IMR-90 (cell line): ENCODE measurements at regions not wholly inside any gene's neighbourhood (a gene's known extent, or its start where the extent isn't known, plus 50 kb on each side); places are given as distances from the start of the nearest gene placed in this dataset.

Source experiments
- ATAC-seq: fragments of 200-7000 bp; cut with Tn5 transposase; 2 replicates; pipeline ENCODE4 v1.9.1; 2020; ENCODE audit warnings: low read depth, mild to moderate bottlenecking, moderate library complexity
- BruUV-seq: library from RNA; stranded (reverse); fragments of 400-500 nt; replicated peaks from 2 replicates; lab custom pipeline; 2021; lab: Mats Ljungman, UMichigan
- CTCF ChIA-PET: fragments of 300-600 bp; formaldehyde crosslinking; extraction: SDS; loops from one replicate; lab custom pipeline; 2021; ENCODE audit warnings: antibody characterized with exemption; lab: Yijun Ruan, JAX
- POLR2A ChIA-PET: fragments of 300-600 bp; sonication (Branson Sonifier 250); formaldehyde crosslinking; loops from one replicate; lab custom pipeline; 2022; ENCODE audit warnings: antibody characterized with exemption; ENCODE audit not compliant: unreplicated experiment; lab: Charles Lee
- DNase-seq: peaks from one replicate; pipeline ENCODE4 v3.0.0; 2013
- H2AFZ ChIP-seq: replicated peaks from 2 replicates; pipeline ENCODE3; 2013; ENCODE audit warnings: low read length, mild to moderate bottlenecking; ENCODE audit not compliant: poor library complexity
- H2AK5ac ChIP-seq: 2 replicates; pipeline ENCODE4 v1.6.1; 2013; ENCODE audit warnings: low read depth, low read length, inconsistent platforms
- H2AK9ac ChIP-seq: replicated peaks from 2 replicates; pipeline ENCODE3; 2013; ENCODE audit warnings: mild to moderate bottlenecking, low read depth, low read length, moderate library complexity; ENCODE audit not compliant: poor library complexity
- H2BK120ac ChIP-seq: 2 replicates; pipeline ENCODE4 v1.6.1; 2013; ENCODE audit warnings: low read depth, low read length, inconsistent platforms
- H2BK15ac ChIP-seq: 3 replicates; pipeline ENCODE4 v1.6.1; 2013; ENCODE audit warnings: low read depth, low read length, inconsistent platforms
- H2BK20ac ChIP-seq: 2 replicates; pipeline ENCODE4 v1.6.1; 2013; ENCODE audit warnings: low read depth, mild to moderate bottlenecking, inconsistent platforms, low read length, moderate library complexity
- H2BK5ac ChIP-seq: 2 replicates; pipeline ENCODE4 v1.6.1; 2013; ENCODE audit warnings: mild to moderate bottlenecking, low read depth, low read length, inconsistent platforms; ENCODE audit not compliant: poor library complexity, severe bottlenecking
- H3K14ac ChIP-seq: replicated peaks from 2 replicates; pipeline ENCODE4 v1.6.1; 2013; ENCODE audit warnings: low read depth, low read length, inconsistent platforms
- H3K18ac ChIP-seq: 2 replicates; pipeline ENCODE4 v1.6.1; 2013; ENCODE audit warnings: low read depth, low read length, control low read depth
- H3K23ac ChIP-seq: 2 replicates; pipeline ENCODE4 v1.6.1; 2013; ENCODE audit warnings: low read depth, low read length, inconsistent platforms
- H3K27ac ChIP-seq: 2 replicates; pipeline ENCODE4 v1.5.1; 2013; ENCODE audit warnings: mild to moderate bottlenecking, control low read depth, low read length; ENCODE audit not compliant: insufficient read depth
- H3K27me3 ChIP-seq: 2 replicates; pipeline ENCODE4 v1.6.1; 2013; ENCODE audit warnings: low read length; ENCODE audit not compliant: control insufficient read depth, insufficient read depth
- H3K36me3 ChIP-seq: 2 replicates; pipeline ENCODE4 v1.6.1; 2013; ENCODE audit warnings: low read length, mixed read lengths; ENCODE audit not compliant: control insufficient read depth, insufficient read depth
- H3K4ac ChIP-seq: 2 replicates; pipeline ENCODE4 v1.6.1; 2013; ENCODE audit warnings: low read depth, low read length, inconsistent platforms
- H3K4me1 ChIP-seq: 2 replicates; pipeline ENCODE4 v1.6.1; 2013; ENCODE audit warnings: low read length, mixed read lengths; ENCODE audit not compliant: control insufficient read depth, insufficient read depth
- H3K4me2 ChIP-seq: 2 replicates; pipeline ENCODE4 v1.6.1; 2013; ENCODE audit warnings: low read depth, mild to moderate bottlenecking, control low read depth, low read length, moderate library complexity
- H3K4me3 ChIP-seq: 2 replicates; pipeline ENCODE4 v1.5.1; 2013; ENCODE audit warnings: low read depth, mild to moderate bottlenecking, control low read depth, low read length, moderate library complexity; ENCODE audit not compliant: insufficient read depth
- H3K56ac ChIP-seq: 2 replicates; pipeline ENCODE4 v1.6.1; 2013; ENCODE audit warnings: low read length, inconsistent platforms; ENCODE audit not compliant: insufficient read depth; ENCODE audit errors: extremely low read depth
- H3K79me1 ChIP-seq, 2 experiments: 2 replicates each; pipeline ENCODE4 v1.6.1; 2013; ENCODE audit warnings: low read length in 2 of 2, inconsistent platforms in 1 of 2, low read depth in 1 of 2
- H3K9ac ChIP-seq: 2 replicates; pipeline ENCODE4 v1.6.1; 2013; ENCODE audit warnings: low read depth, low read length, control low read depth
- H3K9me1 ChIP-seq: 2 replicates; pipeline ENCODE4 v1.6.1; 2013; ENCODE audit warnings: low read length, inconsistent platforms; ENCODE audit not compliant: insufficient read depth
- H3K9me3 ChIP-seq: 2 replicates; pipeline ENCODE4 v1.6.1; 2013; ENCODE audit warnings: low read length; ENCODE audit not compliant: control insufficient read depth, insufficient read depth
- H4K20me1 ChIP-seq: 2 replicates; pipeline ENCODE4 v1.6.1; 2013; ENCODE audit warnings: low read length, inconsistent platforms; ENCODE audit not compliant: insufficient read depth
- H4K5ac ChIP-seq: 2 replicates; pipeline ENCODE4 v1.6.1; 2013; ENCODE audit warnings: mild to moderate bottlenecking, low read depth, low read length, control low read depth
- H4K8ac ChIP-seq, 2 experiments: 2 replicates each; pipeline ENCODE4 v1.6.1; 2013; ENCODE audit warnings: low read depth in 2 of 2, low read length in 2 of 2, control low read depth in 1 of 2, inconsistent platforms in 1 of 2
- H4K91ac ChIP-seq: 2 replicates; pipeline ENCODE4 v1.6.1; 2013; ENCODE audit warnings: low read depth, low read length, inconsistent platforms; ENCODE audit not compliant: insufficient read depth
- CEBPB ChIP-seq: IDR thresholded peaks from 2 replicates; pipeline ENCODE4 v1.6.1; 2012; ENCODE audit warnings: low read depth, low read length, improper control_type of control experiment
- MAFK ChIP-seq: IDR thresholded peaks from 2 replicates; pipeline ENCODE4 v1.6.1; 2012; ENCODE audit warnings: low read depth, low read length, improper control_type of control experiment
- MXI1 ChIP-seq: IDR thresholded peaks from 2 replicates; pipeline ENCODE4 v1.6.1; 2012; ENCODE audit warnings: low read depth, mild to moderate bottlenecking, low read length, moderate library complexity, borderline replicate concordance
- NFE2L2 ChIP-seq: fragments of 150-350 bp; IDR thresholded peaks from 2 replicates; pipeline ENCODE4 v1.6.1; 2016; ENCODE audit warnings: low read depth, mild to moderate bottlenecking, low read length
- RFX5 ChIP-seq: IDR thresholded peaks from 2 replicates; pipeline ENCODE4 v1.8.0; 2012; ENCODE audit warnings: low read depth, mild to moderate bottlenecking, low read length, moderate library complexity
- USF2 ChIP-seq: fragments of 150-350 bp; IDR thresholded peaks from 2 replicates; pipeline ENCODE4 v1.6.1; 2017; ENCODE audit warnings: mild to moderate bottlenecking, antibody characterized with exemption, low read length, low read depth
- WGBS, 2 experiments: methylation state at CpG; one replicate each; pipeline versions ENCODE4 v1.1.5 to v1.1.7; 2013; ENCODE audit warnings: missing lambda C conversion rate in 2 of 2; ENCODE audit not compliant: insufficient read length in 1 of 2; ENCODE audit errors: extremely low coverage in 2 of 2; 5-methylcytosine and 5-hydroxymethylcytosine counted together
- dilution Hi-C: fragments of 300-500 bp; cut with HindIII; formaldehyde crosslinking; loops from one replicate; pipeline ENCODE4 v1.14.3; 2018; ENCODE audit warnings: low sequenced_read_pairs; ENCODE audit not compliant: unreplicated experiment
- in situ Hi-C: fragments of 300-500 bp; cut with MboI; formaldehyde crosslinking; loops from 3 replicates; pipeline ENCODE4 v1.14.3; 2019; ENCODE audit warnings: low sequenced_read_pairs, inconsistent platforms, mixed read lengths
- intact Hi-C: fragments of 100-400 bp; cut with micrococcal nuclease; formaldehyde crosslinking; loops from 2 replicates; pipeline ENCODE4 v1.10.0; 2022
- TF ChIP-seq, protein P1 (sequence below): conservative IDR thresholded peaks from 2 replicates; pipeline ENCODE4 v1.5.1; 2012; ENCODE audit warnings: mild to moderate bottlenecking, low read depth, low read length, improper control_type of control experiment

- BruUV-seq = no TSS peak
- intact Hi-C loops (no loop called here), dilution Hi-C loops (no loop called here), in situ Hi-C loops (no loop called here)
- Histone ChIP-seq H3K9me3 (no peaks in the 10 kb centered on the region), H3K23ac (peak overlapping the region; percentile 66; the same call in 1 of the 2 replicates), H3K4me3 (no peak overlapping the region), H2AK9ac (no peak overlapping the region), H4K91ac (peak overlapping the region; percentile 49), H2BK15ac (0 out of 3 replicates have a peak overlapping the region, but pooled peaks have one; percentile 6), H2AFZ (no peak overlapping the region), H2AK5ac (no peak overlapping the region; the same call in 1 of the 2 replicates), H2BK5ac (peak overlapping the region; percentile 70), H2BK120ac (peak overlapping the region; percentile 75), H3K56ac (no peak overlapping the region), H3K4ac (peak overlapping the region; percentile 77), H3K4me2 (no peak overlapping the region), H3K79me1 (no peaks in the 10 kb centered on the region), H3K9me1 (peaks cover 6% of the 10 kb centered on the region; the same call in 1 of the 2 replicates), H3K14ac (peak overlapping the region; percentile 56), H3K36me3 (no peaks in the 10 kb centered on the region), H4K5ac (peak overlapping the region; percentile 27), H2BK20ac (peak overlapping the region; percentile 98; the same call in 1 of the 2 replicates), H4K20me1 (no peaks in the 10 kb centered on the region), H3K18ac (peak overlapping the region; percentile 77), H3K9ac (no peak overlapping the region), H3K4me1 (peaks cover 8% of the 10 kb centered on the region), H4K8ac (peak overlapping the region; percentile 43 to 55; a peak in 3 of 4 replicates), H3K27me3 (no peaks in the 10 kb centered on the region), H3K27ac (no peak overlapping the region; the same call in 1 of the 2 replicates)
- WGBS, 2 experiments = no CpG with 5 or more reads among the region's 1 CpG
- DNase-seq = peak; percentile 50
- TF ChIP-seq MXI1 = no peak
- no peak for TF ChIP-seq USF2
- TF ChIP-seq RFX5 = no peak
- TF ChIP-seq, protein P1, sequence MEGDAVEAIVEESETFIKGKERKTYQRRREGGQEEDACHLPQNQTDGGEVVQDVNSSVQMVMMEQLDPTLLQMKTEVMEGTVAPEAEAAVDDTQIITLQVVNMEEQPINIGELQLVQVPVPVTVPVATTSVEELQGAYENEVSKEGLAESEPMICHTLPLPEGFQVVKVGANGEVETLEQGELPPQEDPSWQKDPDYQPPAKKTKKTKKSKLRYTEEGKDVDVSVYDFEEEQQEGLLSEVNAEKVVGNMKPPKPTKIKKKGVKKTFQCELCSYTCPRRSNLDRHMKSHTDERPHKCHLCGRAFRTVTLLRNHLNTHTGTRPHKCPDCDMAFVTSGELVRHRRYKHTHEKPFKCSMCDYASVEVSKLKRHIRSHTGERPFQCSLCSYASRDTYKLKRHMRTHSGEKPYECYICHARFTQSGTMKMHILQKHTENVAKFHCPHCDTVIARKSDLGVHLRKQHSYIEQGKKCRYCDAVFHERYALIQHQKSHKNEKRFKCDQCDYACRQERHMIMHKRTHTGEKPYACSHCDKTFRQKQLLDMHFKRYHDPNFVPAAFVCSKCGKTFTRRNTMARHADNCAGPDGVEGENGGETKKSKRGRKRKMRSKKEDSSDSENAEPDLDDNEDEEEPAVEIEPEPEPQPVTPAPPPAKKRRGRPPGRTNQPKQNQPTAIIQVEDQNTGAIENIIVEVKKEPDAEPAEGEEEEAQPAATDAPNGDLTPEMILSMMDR = no peak
- TF ChIP-seq NFE2L2 = no peak
- TF ChIP-seq CEBPB = 0 out of 2 replicates have a peak, but pooled peaks have one; percentile 8
- no peak for TF ChIP-seq MAFK
- CTCF ChIA-PET = interaction anchor here (0.8 kb wide), 1 partner anchor 14 kb away, joined by 3 read pairs; no protein-coding TSS in a partner anchor
- POLR2A ChIA-PET = no interaction called here
- peak; percentile 50 for ATAC-seq
Observed at GRCh38 chr6:111987295-111987694, 66.6 kb upstream of the CCN6 start.
